HCT116 (cell line): ENCODE measurements at regions not wholly inside any gene's neighbourhood (a gene's known extent, or its start where the extent isn't known, plus 50 kb on each side); places are given as distances from the start of the nearest gene placed in this dataset.

Experiments
- ATAC-seq: fragments of 200-7000 bp; cut with Tn5 transposase; 2 replicates; pipeline ENCODE4 v1.9.1; 2020; ENCODE audit warnings: mild to moderate bottlenecking, moderate library complexity
- BruUV-seq: library from RNA; stranded (reverse); fragments of 400-500 nt; replicated peaks from 2 replicates; lab custom pipeline; 2021; lab: Mats Ljungman, UMichigan
- CTCF ChIA-PET: fragments of 300-600 bp; sonication (Branson Sonifier 250); formaldehyde crosslinking; loops from one replicate; lab custom pipeline; 2021; ENCODE audit warnings: antibody characterized with exemption; lab: Charles Lee
- POLR2A ChIA-PET: fragments of 300-600, 350-600 bp; sonication (Branson Sonifier 250); formaldehyde crosslinking; loops from one replicate; lab custom pipeline; 2021; ENCODE audit warnings: antibody characterized with exemption; lab: Charles Lee
- RAD21 ChIA-PET, 2 experiments: fragments of 300-600 bp; sonication (Branson Sonifier 250); formaldehyde crosslinking; loops; one replicate each; lab custom pipeline; 2023; ENCODE audit warnings: low total read pairs in 2 of 2; ENCODE audit not compliant: uncharacterized antibody in 2 of 2, unreplicated experiment in 2 of 2, low non-redundant PET in 1 of 2; lab: Charles Lee
- DNase-seq: peaks from one replicate; pipeline ENCODE4 v3.0.0-alpha.2; 2010; ENCODE audit warnings: low read depth, low spot score
- H2AFZ ChIP-seq: fragments of 200-600 bp; shearing (Covaris generic), sonication (generic); 2 replicates; pipeline ENCODE4 v1.6.1; 2017; ENCODE audit warnings: low read depth, mixed run types, mixed read lengths, antibody characterized with exemption, low read length; ENCODE audit not compliant: poor library complexity, severe bottlenecking
- H3K27ac ChIP-seq: 2 replicates; pipeline ENCODE4 v1.5.1; 2012; ENCODE audit warnings: low read depth, low read length
- H3K27me3 ChIP-seq: fragments of 200-600 bp; sonication (generic); 2 replicates; pipeline ENCODE4 v1.6.1; 2016; ENCODE audit warnings: mixed run types, low read length, mixed read lengths; ENCODE audit not compliant: insufficient read depth
- H3K36me3 ChIP-seq, 2 experiments: fragments of 200-500 bp in 1 of 2; fragments of 200-600 bp in 1 of 2; sonication (Bioruptor generic) in 1 of 2; sonication (generic) in 1 of 2; 2 replicates each; pipeline versions ENCODE4 v1.5.1 to v1.6.1; 2014 to 2016; ENCODE audit warnings: low read length in 2 of 2, inconsistent platforms in 1 of 2, mixed read lengths in 1 of 2, mixed run types in 1 of 2; ENCODE audit not compliant: insufficient read depth in 2 of 2, control insufficient read depth in 1 of 2
- H3K4me1 ChIP-seq, 2 experiments: fragments of 200-600 bp in 1 of 2; sonication (generic) in 1 of 2; 2 replicates each; pipeline versions ENCODE4 v1.5.1 to v1.6.1; 2012 to 2017; ENCODE audit warnings: low read length in 2 of 2, inconsistent platforms in 1 of 2, mild to moderate bottlenecking in 1 of 2, mixed read lengths in 1 of 2, mixed run types in 1 of 2, moderate library complexity in 1 of 2; ENCODE audit not compliant: insufficient read depth in 2 of 2, control insufficient read depth in 1 of 2
- H3K4me2 ChIP-seq: fragments of 200-600 bp; sonication (generic); 2 replicates; pipeline ENCODE4 v1.6.1; 2017; ENCODE audit warnings: mixed run types, low read length, mixed read lengths
- H3K4me3 ChIP-seq, 2 experiments: fragments of 200-600 bp in 1 of 2; sonication (generic) in 1 of 2; replicated peaks in 1 of 2; 2 replicates each; pipeline ENCODE4 v1.5.1; 2011 to 2016; ENCODE audit warnings: low read length in 2 of 2, control low read depth in 1 of 2, low read depth in 1 of 2, mild to moderate bottlenecking in 1 of 2, mixed read lengths in 1 of 2, mixed run types in 1 of 2
- H3K79me2 ChIP-seq: fragments of 200-600 bp; sonication (generic); 2 replicates; pipeline ENCODE4 v1.6.1; 2017; ENCODE audit warnings: mild to moderate bottlenecking, mixed run types, low read length, moderate library complexity, mixed read lengths; ENCODE audit not compliant: insufficient read depth
- H3K9ac ChIP-seq: fragments of 200-600 bp; sonication (generic); 2 replicates; pipeline ENCODE4 v1.6.1; 2016; ENCODE audit warnings: low read length, mixed read lengths
- H3K9me2 ChIP-seq: fragments of 200-600 bp; sonication (generic), shearing (Covaris generic); 2 replicates; pipeline ENCODE4 v1.6.1; 2017; ENCODE audit warnings: mixed run types, mild to moderate bottlenecking, moderate library complexity; ENCODE audit not compliant: insufficient read depth
- H3K9me3 ChIP-seq, 2 experiments: fragments of 200-500 bp in 1 of 2; fragments of 200-600 bp in 1 of 2; sonication (Bioruptor generic) in 1 of 2; sonication (generic) in 1 of 2; 2 replicates each; pipeline ENCODE4 v1.6.1; 2014 to 2017; ENCODE audit warnings: low read length in 2 of 2, mixed read lengths in 2 of 2, inconsistent platforms in 1 of 2, low read depth in 1 of 2, mild to moderate bottlenecking in 1 of 2, mixed run types in 1 of 2, moderate library complexity in 1 of 2; ENCODE audit not compliant: control insufficient read depth in 1 of 2, insufficient read depth in 1 of 2
- H4K20me1 ChIP-seq: fragments of 200-600 bp; sonication (generic), shearing (Covaris generic); 2 replicates; pipeline ENCODE4 v1.6.1; 2017; ENCODE audit warnings: mixed run types, mild to moderate bottlenecking, moderate library complexity; ENCODE audit not compliant: insufficient read depth
- ELF1 ChIP-seq: IDR thresholded peaks from 2 replicates; pipeline ENCODE4 v1.6.1; 2012; ENCODE audit warnings: low read depth, borderline replicate concordance
- EZH2 ChIP-seq: fragments of 200-600 bp; sonication (generic); IDR thresholded peaks from 2 replicates; pipeline ENCODE4 v1.6.1; 2017; ENCODE audit warnings: antibody characterized with exemption, mixed run types
- EZH2phosphoT487 ChIP-seq: fragments of 200-600 bp; IDR thresholded peaks from 2 replicates; pipeline ENCODE4 v1.6.1; 2018; ENCODE audit warnings: antibody characterized with exemption, borderline replicate concordance
- FOSL1 ChIP-seq: IDR thresholded peaks from 2 replicates; pipeline ENCODE4 v1.6.1; 2012; ENCODE audit warnings: low read depth
- POLR2A ChIP-seq: IDR thresholded peaks from 2 replicates; pipeline ENCODE4 v1.7.0; 2011; ENCODE audit warnings: borderline replicate concordance; ENCODE audit not compliant: insufficient read depth, insufficient read length; ENCODE audit errors: extremely low read depth
- POLR2AphosphoS5 ChIP-seq: IDR thresholded peaks from 2 replicates; pipeline ENCODE4 v1.6.1; 2011; ENCODE audit warnings: mild to moderate bottlenecking, low read depth, low read length, moderate library complexity
- SIN3A ChIP-seq: IDR thresholded peaks from 2 replicates; pipeline ENCODE4 v1.6.1; 2012; ENCODE audit warnings: low read depth
- SRF ChIP-seq: IDR thresholded peaks from 2 replicates; pipeline ENCODE4 v1.6.1; 2012; ENCODE audit warnings: low read depth
- ZBTB33 ChIP-seq: IDR thresholded peaks from 2 replicates; pipeline ENCODE4 v1.6.1; 2011; ENCODE audit warnings: mild to moderate bottlenecking, low read length, moderate library complexity; ENCODE audit not compliant: insufficient replicate concordance; ENCODE audit errors: extremely low read depth
- ZNF274 ChIP-seq: fragments of 200-500 bp; sonication (Bioruptor generic); IDR thresholded peaks from 2 replicates; pipeline ENCODE4 v1.6.1; 2014; ENCODE audit warnings: mild to moderate bottlenecking, low read depth, low read length, inconsistent platforms
- intact Hi-C: fragments of 100-400 bp; cut with micrococcal nuclease; formaldehyde crosslinking; loops from 2 replicates; pipeline ENCODE4 v1.10.0; 2022
- TF ChIP-seq, protein P1 (sequence below), 3 experiments: fragments of 200-600 bp in 1 of 3; sonication (generic) in 1 of 3; IDR thresholded peaks in 2 of 3; conservative IDR thresholded peaks in 1 of 3; 2 replicates each; pipeline ENCODE4 v1.5.1; 2012 to 2017; ENCODE audit warnings: low read depth in 2 of 3, low read length in 2 of 3, antibody characterized with exemption in 1 of 3, borderline replicate concordance in 1 of 3, control low read depth in 1 of 3, mild to moderate bottlenecking in 1 of 3, mixed read lengths in 1 of 3, mixed run types in 1 of 3, moderate library complexity in 1 of 3; ENCODE audit not compliant: insufficient read depth in 1 of 3
- TF ChIP-seq, protein P2 (sequence below): IDR thresholded peaks from 2 replicates; pipeline ENCODE4 v1.6.1; 2012; ENCODE audit warnings: low read depth

- no peak for TF ChIP-seq ZBTB33
- TF ChIP-seq, protein P1, sequence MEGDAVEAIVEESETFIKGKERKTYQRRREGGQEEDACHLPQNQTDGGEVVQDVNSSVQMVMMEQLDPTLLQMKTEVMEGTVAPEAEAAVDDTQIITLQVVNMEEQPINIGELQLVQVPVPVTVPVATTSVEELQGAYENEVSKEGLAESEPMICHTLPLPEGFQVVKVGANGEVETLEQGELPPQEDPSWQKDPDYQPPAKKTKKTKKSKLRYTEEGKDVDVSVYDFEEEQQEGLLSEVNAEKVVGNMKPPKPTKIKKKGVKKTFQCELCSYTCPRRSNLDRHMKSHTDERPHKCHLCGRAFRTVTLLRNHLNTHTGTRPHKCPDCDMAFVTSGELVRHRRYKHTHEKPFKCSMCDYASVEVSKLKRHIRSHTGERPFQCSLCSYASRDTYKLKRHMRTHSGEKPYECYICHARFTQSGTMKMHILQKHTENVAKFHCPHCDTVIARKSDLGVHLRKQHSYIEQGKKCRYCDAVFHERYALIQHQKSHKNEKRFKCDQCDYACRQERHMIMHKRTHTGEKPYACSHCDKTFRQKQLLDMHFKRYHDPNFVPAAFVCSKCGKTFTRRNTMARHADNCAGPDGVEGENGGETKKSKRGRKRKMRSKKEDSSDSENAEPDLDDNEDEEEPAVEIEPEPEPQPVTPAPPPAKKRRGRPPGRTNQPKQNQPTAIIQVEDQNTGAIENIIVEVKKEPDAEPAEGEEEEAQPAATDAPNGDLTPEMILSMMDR (IDR thresholded peaks at IDR 0.05 in 2 of 3, conservative IDR thresholded peaks at IDR 0.05 in 1 of 3; ENCODE audit: borderline replicate concordance in 1 of 3, insufficient read depth in 1 of 3, low read depth in 2 of 3, low read length in 2 of 3), result no peak
- no peak for TF ChIP-seq ELF1
- TF ChIP-seq FOSL1, result no peak
Measured at GRCh38 chr2:122021941-122022340, 266.5 kb downstream of the TSN start (continued).

DNA sequence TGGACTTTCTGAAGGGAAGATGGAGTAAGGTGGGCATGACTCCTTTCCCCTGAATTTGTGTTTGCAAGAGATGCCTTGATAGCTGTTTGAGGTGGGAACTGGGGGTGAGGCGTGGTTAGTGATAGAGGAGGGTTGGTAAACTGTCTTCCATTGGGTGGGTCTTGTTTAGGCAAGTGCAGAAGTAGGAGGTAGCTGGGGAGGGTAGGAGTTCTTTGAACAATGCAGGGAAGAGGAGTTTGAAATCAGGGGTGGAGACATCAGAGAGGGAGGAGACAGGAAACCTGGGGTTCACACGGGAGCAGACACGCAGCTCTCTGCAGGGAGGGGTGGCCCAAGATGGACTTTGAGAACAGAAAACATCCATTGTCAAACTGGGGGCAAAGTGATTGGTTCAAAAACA is 267.1 kb downstream of the TSN start:
- no TSS peak for BruUV-seq
- DNase-seq (no peak), ATAC-seq (no peak)
- Histone ChIP-seq H3K27me3 (peaks cover 15% of the 10 kb centered on the region), H2AFZ (no peak overlapping the region), H4K20me1 (no peaks in the 10 kb centered on the region), H3K27ac (no peak overlapping the region), H3K9me3 (no peaks in the 10 kb centered on the region), H3K4me2 (no peak overlapping the region), H3K4me3 (no peak overlapping the region), H3K36me3 (no peaks in the 10 kb centered on the region), H3K9ac (no peak overlapping the region), H3K79me2 (no peaks in the 10 kb centered on the region), H3K9me2 (no peaks in the 10 kb centered on the region), H3K4me1 (no peaks in the 10 kb centered on the region)
- intact Hi-C loops, result no loop called here
- ChIA-PET RAD21 (no interaction called here), CTCF (no interaction called here), POLR2A (no interaction called here)
- TF ChIP-seq POLR2A, result no peak
- no peak for TF ChIP-seq ZBTB33
- TF ChIP-seq POLR2AphosphoS5, result no peak
- TF ChIP-seq EZH2phosphoT487, result no peak
- TF ChIP-seq SIN3A, result no peak
- no peak for TF ChIP-seq ELF1
- no peak for TF ChIP-seq EZH2
- TF ChIP-seq ZNF274, result no peak
- TF ChIP-seq, protein P2, sequence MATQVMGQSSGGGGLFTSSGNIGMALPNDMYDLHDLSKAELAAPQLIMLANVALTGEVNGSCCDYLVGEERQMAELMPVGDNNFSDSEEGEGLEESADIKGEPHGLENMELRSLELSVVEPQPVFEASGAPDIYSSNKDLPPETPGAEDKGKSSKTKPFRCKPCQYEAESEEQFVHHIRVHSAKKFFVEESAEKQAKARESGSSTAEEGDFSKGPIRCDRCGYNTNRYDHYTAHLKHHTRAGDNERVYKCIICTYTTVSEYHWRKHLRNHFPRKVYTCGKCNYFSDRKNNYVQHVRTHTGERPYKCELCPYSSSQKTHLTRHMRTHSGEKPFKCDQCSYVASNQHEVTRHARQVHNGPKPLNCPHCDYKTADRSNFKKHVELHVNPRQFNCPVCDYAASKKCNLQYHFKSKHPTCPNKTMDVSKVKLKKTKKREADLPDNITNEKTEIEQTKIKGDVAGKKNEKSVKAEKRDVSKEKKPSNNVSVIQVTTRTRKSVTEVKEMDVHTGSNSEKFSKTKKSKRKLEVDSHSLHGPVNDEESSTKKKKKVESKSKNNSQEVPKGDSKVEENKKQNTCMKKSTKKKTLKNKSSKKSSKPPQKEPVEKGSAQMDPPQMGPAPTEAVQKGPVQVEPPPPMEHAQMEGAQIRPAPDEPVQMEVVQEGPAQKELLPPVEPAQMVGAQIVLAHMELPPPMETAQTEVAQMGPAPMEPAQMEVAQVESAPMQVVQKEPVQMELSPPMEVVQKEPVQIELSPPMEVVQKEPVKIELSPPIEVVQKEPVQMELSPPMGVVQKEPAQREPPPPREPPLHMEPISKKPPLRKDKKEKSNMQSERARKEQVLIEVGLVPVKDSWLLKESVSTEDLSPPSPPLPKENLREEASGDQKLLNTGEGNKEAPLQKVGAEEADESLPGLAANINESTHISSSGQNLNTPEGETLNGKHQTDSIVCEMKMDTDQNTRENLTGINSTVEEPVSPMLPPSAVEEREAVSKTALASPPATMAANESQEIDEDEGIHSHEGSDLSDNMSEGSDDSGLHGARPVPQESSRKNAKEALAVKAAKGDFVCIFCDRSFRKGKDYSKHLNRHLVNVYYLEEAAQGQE, result no peak
- no peak for TF ChIP-seq SRF
